ENCODE measurements at regions not wholly inside any gene's neighbourhood (a gene's known extent, or its start where the extent isn't known, plus 50 kb on each side); places are given as distances from the start of the nearest gene placed in this dataset.

- TF ChIP-seq POLR2A (IDR thresholded peaks at IDR 0.05) (no peak), CTCF (IDR thresholded peaks at IDR 0.05 in 4 of 5, conservative IDR thresholded peaks at IDR 0.05 in 1 of 5) (no peak)
These were observed 254.6 kb upstream of the LRRC4C start for GRCh38 chr11:41714101-41714500.
